DOHH2 (cell line): ENCODE measurements at regions not wholly inside any gene's neighbourhood (a gene's known extent, or its start where the extent isn't known, plus 50 kb on each side); places are given as distances from the start of the nearest gene placed in this dataset.
A peak's percentile ranks its signal among the peaks of the same experiment; 100 is the strongest.

Experiments used
- H3F3A ChIP-seq: fragments of 200-600 bp; sonication (generic), shearing (Covaris generic); 2 replicates; pipeline ENCODE4 v1.6.0; 2016; ENCODE audit warnings: antibody characterized with exemption, mild to moderate bottlenecking; ENCODE audit not compliant: control insufficient read depth, insufficient read depth
- H3K27ac ChIP-seq: fragments of 200-600 bp; sonication (generic); 2 replicates; pipeline ENCODE4 v1.5.1; 2014; ENCODE audit warnings: low read depth, mild to moderate bottlenecking, low read length, moderate library complexity
- H3K27me3 ChIP-seq: fragments of 200-600 bp; sonication (generic); 2 replicates; pipeline ENCODE4 v1.6.1; 2014; ENCODE audit warnings: mild to moderate bottlenecking, low read length, mixed read lengths; ENCODE audit not compliant: control insufficient read depth
- H3K36me3 ChIP-seq: fragments of 200-600 bp; sonication (generic); 2 replicates; pipeline ENCODE4 v1.6.1; 2014; ENCODE audit warnings: mild to moderate bottlenecking, low read length, moderate library complexity, mixed read lengths; ENCODE audit not compliant: control insufficient read depth
- H3K4me1 ChIP-seq: fragments of 200-600 bp; sonication (generic); 2 replicates; pipeline ENCODE4 v1.6.1; 2014; ENCODE audit warnings: mild to moderate bottlenecking, low read length, mixed read lengths; ENCODE audit not compliant: control insufficient read depth
- H3K4me2 ChIP-seq: fragments of 200-600 bp; sonication (generic); 2 replicates; pipeline ENCODE4 v1.6.0; 2014; ENCODE audit warnings: mild to moderate bottlenecking, low read length, moderate library complexity
- H3K4me3 ChIP-seq: fragments of 200-600 bp; sonication (generic); 2 replicates; pipeline ENCODE4 v1.5.1; 2014; ENCODE audit warnings: mild to moderate bottlenecking, low read length, mixed read lengths
- H3K79me2 ChIP-seq: fragments of 200-600 bp; sonication (generic); 2 replicates; pipeline ENCODE4 v1.6.1; 2014; ENCODE audit warnings: mild to moderate bottlenecking, low read length, mixed read lengths; ENCODE audit not compliant: control insufficient read depth
- H3K9me2 ChIP-seq: fragments of 200-600 bp; sonication (generic); replicated peaks from 2 replicates; pipeline ENCODE4 v1.6.1; 2014; ENCODE audit warnings: mild to moderate bottlenecking, low read length, mixed read lengths; ENCODE audit not compliant: control insufficient read depth
- H3K9me3 ChIP-seq: fragments of 200-600 bp; sonication (generic); 2 replicates; pipeline ENCODE4 v1.6.1; 2014; ENCODE audit warnings: antibody characterized with exemption, low read length, mixed read lengths; ENCODE audit not compliant: control insufficient read depth, insufficient read depth
- H4K20me1 ChIP-seq: fragments of 200-600 bp; sonication (generic); 2 replicates; pipeline ENCODE4 v1.6.0; 2014; ENCODE audit warnings: low read depth, mild to moderate bottlenecking, antibody characterized with exemption, low read length, moderate library complexity; ENCODE audit not compliant: control insufficient read depth, insufficient read depth
- EZH2phosphoT487 ChIP-seq: fragments of 200-600 bp; sonication (generic); IDR thresholded peaks from 2 replicates; pipeline ENCODE4 v1.6.1; 2017; ENCODE audit warnings: borderline replicate concordance, mild to moderate bottlenecking, antibody characterized with exemption, low read length, moderate library complexity, mixed read lengths
- TF ChIP-seq, protein P1 (sequence below): fragments of 200-600 bp; sonication (generic); IDR thresholded peaks from one replicate; pipeline ENCODE4 v1.5.1; 2014; ENCODE audit warnings: antibody characterized with exemption, mild to moderate bottlenecking, low read depth, low read length; ENCODE audit not compliant: poor library complexity, severe bottlenecking

DNA sequence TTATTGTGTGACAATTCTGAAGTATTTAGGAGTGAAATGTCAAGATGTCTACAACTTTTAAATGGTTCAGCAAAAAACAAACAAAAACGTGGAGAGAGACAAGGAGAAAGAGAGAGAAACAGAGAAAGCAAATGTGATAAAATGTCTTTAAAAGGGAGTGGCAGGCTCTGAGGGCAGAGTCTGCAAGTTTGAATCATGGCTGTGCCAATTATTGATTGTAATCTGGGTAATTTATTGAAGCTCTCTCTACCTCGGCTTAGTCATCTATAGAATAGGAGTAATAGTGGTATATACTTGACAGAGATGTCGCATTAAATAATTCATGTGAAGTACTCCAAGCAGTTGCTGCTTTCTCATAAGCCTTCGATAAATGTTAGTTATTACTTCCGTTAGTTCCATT lies 61.3 kb upstream of the ARID1B start:
- no peaks in the 10 kb centered on the region for H3K36me3 ChIP-seq
- no peaks in the 10 kb centered on the region for H3K9me2 ChIP-seq
- H3F3A ChIP-seq: peaks cover 9% of the 10 kb centered on the region
- no peaks in the 10 kb centered on the region for H3K9me3 ChIP-seq
- no peaks in the 10 kb centered on the region for H3K27me3 ChIP-seq
- H4K20me1 ChIP-seq: no peaks in the 10 kb centered on the region
- H3K4me2 ChIP-seq: no peak overlapping the region
- no peak overlapping the region for H3K4me3 ChIP-seq
- no peak overlapping the region for H3K27ac ChIP-seq
- TF ChIP-seq EZH2phosphoT487: no peak
- TF ChIP-seq, protein P1, sequence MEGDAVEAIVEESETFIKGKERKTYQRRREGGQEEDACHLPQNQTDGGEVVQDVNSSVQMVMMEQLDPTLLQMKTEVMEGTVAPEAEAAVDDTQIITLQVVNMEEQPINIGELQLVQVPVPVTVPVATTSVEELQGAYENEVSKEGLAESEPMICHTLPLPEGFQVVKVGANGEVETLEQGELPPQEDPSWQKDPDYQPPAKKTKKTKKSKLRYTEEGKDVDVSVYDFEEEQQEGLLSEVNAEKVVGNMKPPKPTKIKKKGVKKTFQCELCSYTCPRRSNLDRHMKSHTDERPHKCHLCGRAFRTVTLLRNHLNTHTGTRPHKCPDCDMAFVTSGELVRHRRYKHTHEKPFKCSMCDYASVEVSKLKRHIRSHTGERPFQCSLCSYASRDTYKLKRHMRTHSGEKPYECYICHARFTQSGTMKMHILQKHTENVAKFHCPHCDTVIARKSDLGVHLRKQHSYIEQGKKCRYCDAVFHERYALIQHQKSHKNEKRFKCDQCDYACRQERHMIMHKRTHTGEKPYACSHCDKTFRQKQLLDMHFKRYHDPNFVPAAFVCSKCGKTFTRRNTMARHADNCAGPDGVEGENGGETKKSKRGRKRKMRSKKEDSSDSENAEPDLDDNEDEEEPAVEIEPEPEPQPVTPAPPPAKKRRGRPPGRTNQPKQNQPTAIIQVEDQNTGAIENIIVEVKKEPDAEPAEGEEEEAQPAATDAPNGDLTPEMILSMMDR: no peak
- H3K79me2 ChIP-seq: no peaks in the 10 kb centered on the region
- peaks cover 37% of the 10 kb centered on the region for H3K4me1 ChIP-seq

DNA sequence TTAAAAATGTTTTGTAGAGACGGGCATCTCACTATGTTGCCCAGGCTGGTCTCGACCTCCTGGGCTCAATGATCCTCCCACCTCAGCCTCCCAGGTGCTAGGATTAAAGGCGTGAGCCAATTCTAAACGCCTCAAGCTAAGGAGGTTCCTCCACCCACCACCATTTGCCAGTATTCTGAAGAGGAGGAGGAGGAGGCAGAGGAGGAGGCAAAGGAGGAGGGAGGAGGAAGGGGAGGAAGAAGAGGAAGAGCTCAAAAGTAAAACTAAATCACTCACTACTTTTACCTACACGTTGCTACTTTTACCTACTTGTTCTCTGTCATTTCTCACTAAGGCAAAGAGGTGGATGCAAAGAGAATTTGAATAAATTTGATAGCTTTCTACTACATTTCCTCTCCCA lies 63.6 kb upstream of the ARID1B start:
- TF ChIP-seq EZH2phosphoT487: no peak
- TF ChIP-seq, protein P1: no peak
- no peaks in the 10 kb centered on the region for H3K79me2 ChIP-seq
- peak overlapping the region; percentile 6; the same call in 1 of the 2 replicates for H3K4me2 ChIP-seq
- H3K4me3 ChIP-seq: no peak overlapping the region
- H3K36me3 ChIP-seq: no peaks in the 10 kb centered on the region
- peaks cover 28% of the 10 kb centered on the region for H3K4me1 ChIP-seq
- no peak overlapping the region for H3K27ac ChIP-seq
- H4K20me1 ChIP-seq: no peaks in the 10 kb centered on the region
- H3K27me3 ChIP-seq: no peaks in the 10 kb centered on the region
- peaks cover 2% of the 10 kb centered on the region for H3F3A ChIP-seq
- H3K9me2 ChIP-seq: no peaks in the 10 kb centered on the region
- H3K9me3 ChIP-seq: no peaks in the 10 kb centered on the region

DNA sequence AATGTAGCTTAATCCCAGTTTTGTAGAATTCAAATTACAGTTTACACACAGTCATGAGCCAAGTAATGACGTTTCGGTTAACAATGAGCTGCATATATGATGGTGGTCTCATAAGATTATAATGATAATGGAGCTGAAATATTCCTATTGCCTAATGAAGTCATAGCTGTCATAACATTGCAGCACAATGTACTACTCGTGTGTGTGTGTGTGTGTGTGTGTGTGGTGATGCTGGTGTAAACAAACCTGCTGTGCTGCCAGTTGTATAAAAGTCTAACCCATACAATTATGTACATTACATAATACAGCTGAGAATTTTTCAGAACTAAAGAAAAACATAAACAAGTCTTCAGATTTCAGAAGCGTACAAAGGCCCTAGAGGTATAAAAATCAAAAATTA lies 66.7 kb upstream of the ARID1B start:
- H3K9me2 ChIP-seq: no peaks in the 10 kb centered on the region
- H3K36me3 ChIP-seq: no peaks in the 10 kb centered on the region
- no peaks in the 10 kb centered on the region; the same call in 1 of the 2 replicates for H3F3A ChIP-seq
- H3K79me2 ChIP-seq: no peaks in the 10 kb centered on the region
- H4K20me1 ChIP-seq: no peaks in the 10 kb centered on the region
- H3K27ac ChIP-seq: no peak overlapping the region
- H3K4me1 ChIP-seq: peaks cover 28% of the 10 kb centered on the region
- no peaks in the 10 kb centered on the region for H3K27me3 ChIP-seq
- no peaks in the 10 kb centered on the region for H3K9me3 ChIP-seq
- H3K4me2 ChIP-seq: no peak overlapping the region
- H3K4me3 ChIP-seq: no peak overlapping the region
- TF ChIP-seq, protein P1: no peak
- TF ChIP-seq EZH2phosphoT487: no peak

DNA sequence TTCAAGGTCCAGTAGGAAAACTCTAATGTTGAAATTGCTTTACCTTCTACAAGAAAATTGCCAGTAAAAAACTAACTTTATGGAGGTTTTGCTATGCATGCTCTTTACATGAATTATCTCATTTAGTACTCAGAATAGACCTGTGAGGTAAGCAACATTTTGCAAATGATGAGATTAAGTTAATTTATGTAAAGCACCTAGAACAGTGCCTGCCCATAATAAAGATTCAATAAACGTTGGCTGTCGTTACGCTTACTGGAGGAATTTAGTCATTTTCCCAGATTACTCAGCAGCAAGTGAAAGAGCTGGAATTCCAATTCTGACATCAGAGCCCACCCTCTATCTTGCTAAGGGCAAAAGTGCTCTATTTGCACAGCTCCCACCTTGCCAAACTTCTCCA lies 69.4 kb upstream of the ARID1B start:
- Histone ChIP-seq H3K4me2 (no peak overlapping the region), H3K27me3 (no peaks in the 10 kb centered on the region), H3F3A (no peaks in the 10 kb centered on the region), H3K36me3 (no peaks in the 10 kb centered on the region), H4K20me1 (no peaks in the 10 kb centered on the region), H3K9me2 (no peaks in the 10 kb centered on the region), H3K4me1 (peaks cover 36% of the 10 kb centered on the region), H3K4me3 (no peak overlapping the region), H3K27ac (no peak overlapping the region), H3K79me2 (no peaks in the 10 kb centered on the region), H3K9me3 (no peaks in the 10 kb centered on the region)
- TF ChIP-seq, protein P1: no peak
- no peak for TF ChIP-seq EZH2phosphoT487
